ENCODE measurements at regions not wholly inside any gene's neighbourhood (a gene's known extent, or its start where the extent isn't known, plus 50 kb on each side); places are given as distances from the start of the nearest gene placed in this dataset.

- FAIRE-seq, result no peak
Measured at GRCh38 chr22:19663821-19664355, 50.4 kb upstream of the SEPTIN5 start.

GRCh38 chr22:19664406-19664805 lies 49.9 kb upstream of the SEPTIN5 start:
- FAIRE-seq, result no peak

Measured in endometrium (tissue), 2 donors.